ENCODE measurements at regions not wholly inside any gene's neighbourhood (a gene's known extent, or its start where the extent isn't known, plus 50 kb on each side); places are given as distances from the start of the nearest gene placed in this dataset.

GRCh38 chr3:17979252-17979651 lies 236.8 kb upstream of the TBC1D5 start:
- TF ChIP-seq ELF4 (IDR thresholded peaks at IDR 0.05) (no peak), SUZ12 (IDR thresholded peaks at IDR 0.05) (no peak), HDGF (IDR thresholded peaks at IDR 0.05; ENCODE audit: borderline replicate concordance) (no peak), L3MBTL2 (conservative IDR thresholded peaks at IDR 0.05) (no peak), LEF1 (IDR thresholded peaks at IDR 0.05; ENCODE audit: borderline replicate concordance) (no peak), SP1 (IDR thresholded peaks at IDR 0.05) (no peak), TARDBP (IDR thresholded peaks at IDR 0.05) (no peak), ZNF384 (IDR thresholded peaks at IDR 0.05) (no peak), NFRKB (IDR thresholded peaks at IDR 0.05) (no peak), FOXK2 (IDR thresholded peaks at IDR 0.05) (no peak), FOXM1 (IDR thresholded peaks at IDR 0.05; ENCODE audit: borderline replicate concordance) (no peak), FOXA1 (IDR thresholded peaks at IDR 0.05) (no peak), ARNT (IDR thresholded peaks at IDR 0.05) (no peak), BHLHE40 (IDR thresholded peaks at IDR 0.05; ENCODE audit: borderline replicate concordance) (no peak)
- TF ChIP-seq, protein P1, sequence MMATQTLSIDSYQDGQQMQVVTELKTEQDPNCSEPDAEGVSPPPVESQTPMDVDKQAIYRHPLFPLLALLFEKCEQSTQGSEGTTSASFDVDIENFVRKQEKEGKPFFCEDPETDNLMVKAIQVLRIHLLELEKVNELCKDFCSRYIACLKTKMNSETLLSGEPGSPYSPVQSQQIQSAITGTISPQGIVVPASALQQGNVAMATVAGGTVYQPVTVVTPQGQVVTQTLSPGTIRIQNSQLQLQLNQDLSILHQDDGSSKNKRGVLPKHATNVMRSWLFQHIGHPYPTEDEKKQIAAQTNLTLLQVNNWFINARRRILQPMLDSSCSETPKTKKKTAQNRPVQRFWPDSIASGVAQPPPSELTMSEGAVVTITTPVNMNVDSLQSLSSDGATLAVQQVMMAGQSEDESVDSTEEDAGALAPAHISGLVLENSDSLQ (IDR thresholded peaks at IDR 0.05): no peak
- ChIA-PET CTCF (no interaction called here), POLR2A (no interaction called here)
- no peak for DNase-seq (ENCODE audit: extremely low spot score)

- CTCF ChIA-PET: interaction anchor here (0.6 kb wide), 1 partner anchor 8 kb away, joined by 4 read pairs; no protein-coding TSS in a partner anchor
- DNase-seq (ENCODE audit: extremely low spot score): no peak
- no peak for TF ChIP-seq HDGF (IDR thresholded peaks at IDR 0.05; ENCODE audit: borderline replicate concordance)
- no peak for TF ChIP-seq FOXM1 (IDR thresholded peaks at IDR 0.05; ENCODE audit: borderline replicate concordance)
- TF ChIP-seq NFRKB (IDR thresholded peaks at IDR 0.05): no peak
- no peak for TF ChIP-seq LEF1 (IDR thresholded peaks at IDR 0.05; ENCODE audit: borderline replicate concordance)
- TF ChIP-seq FOXK2 (IDR thresholded peaks at IDR 0.05): no peak
- TF ChIP-seq ELF4 (IDR thresholded peaks at IDR 0.05): no peak
- TF ChIP-seq L3MBTL2 (conservative IDR thresholded peaks at IDR 0.05): no peak
- TF ChIP-seq SUZ12 (IDR thresholded peaks at IDR 0.05): no peak
- TF ChIP-seq TARDBP (IDR thresholded peaks at IDR 0.05): no peak
- TF ChIP-seq SP1 (IDR thresholded peaks at IDR 0.05): no peak
- no peak for TF ChIP-seq CTBP1 (IDR thresholded peaks at IDR 0.05; ENCODE audit: borderline replicate concordance)
- no peak for TF ChIP-seq BHLHE40 (IDR thresholded peaks at IDR 0.05; ENCODE audit: borderline replicate concordance)
- TF ChIP-seq ZNF384 (IDR thresholded peaks at IDR 0.05): no peak
- TF ChIP-seq FOXA1 (IDR thresholded peaks at IDR 0.05): no peak
- TF ChIP-seq ARNT (IDR thresholded peaks at IDR 0.05): no peak
- POLR2A ChIA-PET: no interaction called here
These were observed 231.9 kb upstream of the TBC1D5 start for GRCh38 chr3:17974206-17974841.

GRCh38 chr3:17972959-17973906 lies 230.8 kb upstream of the TBC1D5 start:
- ChIA-PET CTCF (no interaction called here), POLR2A (no interaction called here)
- TF ChIP-seq ARNT (IDR thresholded peaks at IDR 0.05) (peak; percentile 85), SP1 (IDR thresholded peaks at IDR 0.05) (no peak), L3MBTL2 (conservative IDR thresholded peaks at IDR 0.05) (no peak), HDGF (IDR thresholded peaks at IDR 0.05; ENCODE audit: borderline replicate concordance) (no peak), FOXM1 (IDR thresholded peaks at IDR 0.05; ENCODE audit: borderline replicate concordance) (no peak), CTBP1 (IDR thresholded peaks at IDR 0.05; ENCODE audit: borderline replicate concordance) (no peak)
- TF ChIP-seq, protein P1 (IDR thresholded peaks at IDR 0.05): peak; percentile 69
- no peak for DNase-seq (ENCODE audit: extremely low spot score)

- no peak for DNase-seq (ENCODE audit: extremely low spot score)
- no peak for TF ChIP-seq NFRKB (IDR thresholded peaks at IDR 0.05)
- no peak for TF ChIP-seq SUZ12 (IDR thresholded peaks at IDR 0.05)
- no peak for TF ChIP-seq TARDBP (IDR thresholded peaks at IDR 0.05)
- no peak for TF ChIP-seq L3MBTL2 (conservative IDR thresholded peaks at IDR 0.05)
- no peak for TF ChIP-seq ZNF384 (IDR thresholded peaks at IDR 0.05)
- TF ChIP-seq, protein P1 (IDR thresholded peaks at IDR 0.05): no peak
- TF ChIP-seq SP1 (IDR thresholded peaks at IDR 0.05): no peak
- no peak for TF ChIP-seq CTBP1 (IDR thresholded peaks at IDR 0.05; ENCODE audit: borderline replicate concordance)
- TF ChIP-seq FOXM1 (IDR thresholded peaks at IDR 0.05; ENCODE audit: borderline replicate concordance): no peak
- no peak for TF ChIP-seq FOXK2 (IDR thresholded peaks at IDR 0.05)
- no peak for TF ChIP-seq LEF1 (IDR thresholded peaks at IDR 0.05; ENCODE audit: borderline replicate concordance)
- CTCF ChIA-PET: no interaction called here
- POLR2A ChIA-PET: no interaction called here
These were observed 230.0 kb upstream of the TBC1D5 start for GRCh38 chr3:17972476-17972875.

DNA sequence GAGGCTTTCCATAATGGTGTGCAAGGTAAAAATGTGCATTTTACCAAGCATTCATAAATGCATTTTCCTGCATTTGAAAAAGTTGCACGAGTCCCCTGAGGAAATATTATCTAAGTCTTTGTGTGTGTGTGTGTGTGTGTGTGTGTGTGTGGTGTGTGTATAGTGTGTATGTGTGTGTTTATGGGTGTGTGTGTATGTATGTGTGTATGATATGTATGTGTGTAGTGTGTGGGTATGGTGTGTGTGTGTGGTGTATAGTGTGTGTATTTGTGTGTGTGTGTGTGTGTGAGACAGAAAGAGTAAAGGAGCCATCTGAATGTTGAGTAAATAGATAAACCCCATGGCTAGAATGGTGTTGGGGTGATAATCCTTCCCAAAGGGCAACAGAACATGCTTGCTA lies 229.6 kb upstream of the TBC1D5 start:
- ChIA-PET CTCF (no interaction called here), POLR2A (no interaction called here)
- TF ChIP-seq SP1 (IDR thresholded peaks at IDR 0.05): no peak
- TF ChIP-seq HDGF (IDR thresholded peaks at IDR 0.05; ENCODE audit: borderline replicate concordance): no peak
- no peak for TF ChIP-seq FOXM1 (IDR thresholded peaks at IDR 0.05; ENCODE audit: borderline replicate concordance)
- TF ChIP-seq ZNF384 (IDR thresholded peaks at IDR 0.05): no peak
- no peak for TF ChIP-seq L3MBTL2 (conservative IDR thresholded peaks at IDR 0.05)
- TF ChIP-seq, protein P1 (IDR thresholded peaks at IDR 0.05): no peak
- no peak for TF ChIP-seq BHLHE40 (IDR thresholded peaks at IDR 0.05; ENCODE audit: borderline replicate concordance)
- no peak for TF ChIP-seq NFRKB (IDR thresholded peaks at IDR 0.05)
- no peak for TF ChIP-seq CTBP1 (IDR thresholded peaks at IDR 0.05; ENCODE audit: borderline replicate concordance)
- TF ChIP-seq ARNT (IDR thresholded peaks at IDR 0.05): no peak
- no peak for TF ChIP-seq ELF4 (IDR thresholded peaks at IDR 0.05)
- no peak for TF ChIP-seq TARDBP (IDR thresholded peaks at IDR 0.05)
- no peak for TF ChIP-seq FOXA1 (IDR thresholded peaks at IDR 0.05)
- TF ChIP-seq LEF1 (IDR thresholded peaks at IDR 0.05; ENCODE audit: borderline replicate concordance): no peak
- TF ChIP-seq FOXK2 (IDR thresholded peaks at IDR 0.05): no peak
- no peak for DNase-seq (ENCODE audit: extremely low spot score)

All from HEK293T (cell line).